Activated CD8-positive, alpha-beta memory T cell treated with anti-CD3 and anti-CD28 coated beads, Interleukin-2, amount 10 ng/mL, durations not matched to agents 7 days and 5 days (primary cell): ENCODE measurements at regions not wholly inside any gene's neighbourhood (a gene's known extent, or its start where the extent isn't known, plus 50 kb on each side); places are given as distances from the start of the nearest gene placed in this dataset.

Source experiments
- ATAC-seq: fragments of 150-1000 bp; cut with Tn5 transposase; one replicate; pipeline ENCODE4 v1.10.0; 2021; ENCODE audit warnings: moderate library complexity
- CTCF ChIA-PET: fragments of 350-600 bp; sonication (Branson Sonifier 250); formaldehyde crosslinking; loops from one replicate; lab custom pipeline; 2021; ENCODE audit warnings: antibody characterized with exemption; lab: Charles Lee
- DNase-seq: peaks from one replicate; pipeline ENCODE4 v3.0.0-alpha.2; 2020
- H3K27ac Mint-ChIP-seq: one replicate; pipeline ENCODE4 v1.8.0; 2021; ENCODE audit warnings: mild to moderate bottlenecking, mixed read lengths
- H3K27me3 Mint-ChIP-seq: one replicate; pipeline ENCODE4 v1.8.0; 2021; ENCODE audit warnings: mixed read lengths
- H3K36me3 Mint-ChIP-seq: one replicate; pipeline ENCODE4 v1.8.0; 2021; ENCODE audit warnings: mild to moderate bottlenecking, mixed read lengths
- H3K4me1 Mint-ChIP-seq: one replicate; pipeline ENCODE4 v1.8.0; 2021; ENCODE audit warnings: mixed read lengths
- H3K4me3 Mint-ChIP-seq: one replicate; pipeline ENCODE4 v1.8.0; 2021; ENCODE audit warnings: mild to moderate bottlenecking, moderate library complexity, mixed read lengths
- H3K9me3 Mint-ChIP-seq: one replicate; pipeline ENCODE4 v1.8.0; 2022; ENCODE audit warnings: low read depth, mixed read lengths

GRCh38 chr5:167886196-167886595 lies 405.2 kb upstream of the WWC1 start:
- H3K27ac Mint-ChIP-seq, result no peak overlapping the region
- H3K27me3 Mint-ChIP-seq, result no peaks in the 10 kb centered on the region
- peaks cover 6% of the 10 kb centered on the region for H3K9me3 Mint-ChIP-seq
- H3K4me3 Mint-ChIP-seq, result no peak overlapping the region
- no peak for DNase-seq
- no peaks in the 10 kb centered on the region for H3K4me1 Mint-ChIP-seq
- H3K36me3 Mint-ChIP-seq, result no peaks in the 10 kb centered on the region
- no peak for ATAC-seq
- CTCF ChIA-PET, result no interaction called here

- no peaks in the 10 kb centered on the region for H3K27me3 Mint-ChIP-seq
- no peaks in the 10 kb centered on the region for H3K9me3 Mint-ChIP-seq
- H3K4me3 Mint-ChIP-seq, result no peak overlapping the region
- H3K36me3 Mint-ChIP-seq, result no peaks in the 10 kb centered on the region
- CTCF ChIA-PET, result no interaction called here
- no peaks in the 10 kb centered on the region for H3K4me1 Mint-ChIP-seq
- no peak for ATAC-seq
- H3K27ac Mint-ChIP-seq, result no peak overlapping the region
- no peak for DNase-seq
Observed at GRCh38 chr5:167888393-167888792, 403.1 kb upstream of the WWC1 start.

- H3K4me1 Mint-ChIP-seq, result no peaks in the 10 kb centered on the region
- H3K27me3 Mint-ChIP-seq, result no peaks in the 10 kb centered on the region
- CTCF ChIA-PET, result no interaction called here
- no peak overlapping the region for H3K4me3 Mint-ChIP-seq
- H3K36me3 Mint-ChIP-seq, result no peaks in the 10 kb centered on the region
- no peak for ATAC-seq
- H3K9me3 Mint-ChIP-seq, result no peaks in the 10 kb centered on the region
- no peak overlapping the region for H3K27ac Mint-ChIP-seq
- DNase-seq, result no peak
Observed at GRCh38 chr5:167889276-167889675, 402.2 kb upstream of the WWC1 start.

DNA sequence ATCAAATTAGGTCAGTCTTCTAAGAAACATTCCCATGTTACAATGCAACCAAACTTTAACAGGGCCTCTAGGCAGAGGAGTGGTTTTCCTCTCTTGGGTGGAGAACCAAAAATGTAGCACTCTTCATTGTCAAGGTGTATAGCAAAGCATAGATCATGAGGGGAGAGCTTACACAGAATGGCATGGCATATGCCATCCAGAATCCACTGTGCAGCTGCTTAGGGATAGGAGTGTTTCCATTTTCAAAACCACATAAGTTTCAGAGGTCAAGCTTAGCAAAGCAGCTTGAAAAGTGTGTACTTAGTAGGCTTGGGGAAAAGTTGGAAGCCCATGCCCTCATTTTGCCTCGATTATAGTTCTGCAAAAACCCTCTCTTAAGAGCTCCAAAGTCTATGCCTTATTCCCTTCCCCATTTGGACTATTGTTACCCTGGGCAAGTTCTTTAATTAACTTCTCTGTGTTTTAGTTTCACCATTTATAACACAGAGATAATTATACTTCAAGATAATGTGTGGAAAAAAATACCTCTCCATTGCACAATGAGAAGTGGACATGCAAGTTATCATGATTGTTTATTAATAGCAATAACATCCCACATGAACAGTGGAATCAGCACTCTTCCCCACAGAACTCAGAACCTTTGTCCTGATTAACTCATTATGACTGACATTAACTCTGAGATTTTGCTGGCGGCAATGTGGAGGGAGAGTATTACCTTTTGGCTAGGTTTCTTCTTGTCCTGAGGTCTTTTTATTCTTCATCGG lies 398.9 kb upstream of the WWC1 start:
- H3K4me3 Mint-ChIP-seq, result no peak overlapping the region
- no peaks in the 10 kb centered on the region for H3K4me1 Mint-ChIP-seq
- no peak for ATAC-seq
- no peaks in the 10 kb centered on the region for H3K9me3 Mint-ChIP-seq
- DNase-seq, result no peak
- no peak overlapping the region for H3K27ac Mint-ChIP-seq
- CTCF ChIA-PET, result no interaction called here
- no peaks in the 10 kb centered on the region for H3K27me3 Mint-ChIP-seq
- no peaks in the 10 kb centered on the region for H3K36me3 Mint-ChIP-seq

DNA sequence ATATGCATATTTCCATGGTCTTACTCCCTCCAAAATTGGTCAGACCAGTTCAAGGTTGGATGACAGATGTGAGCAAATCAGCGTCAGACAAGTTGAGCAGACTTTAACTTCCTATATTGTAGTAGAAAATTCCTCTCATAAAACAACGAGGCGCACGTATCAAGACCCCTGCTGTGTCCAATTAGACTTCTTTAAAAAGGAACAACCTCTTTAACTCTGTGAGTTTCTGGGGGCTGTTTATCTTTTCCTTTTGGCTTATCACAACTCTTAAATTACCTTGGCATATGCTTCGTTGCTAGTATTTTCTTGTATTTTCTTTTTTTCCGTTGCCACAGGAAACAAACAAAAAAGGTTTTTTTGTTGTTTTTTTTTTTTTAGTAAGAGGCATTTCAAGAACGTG lies 398.2 kb upstream of the WWC1 start:
- Mint-ChIP-seq H3K27ac (no peak overlapping the region), H3K36me3 (no peaks in the 10 kb centered on the region), H3K4me3 (no peak overlapping the region), H3K27me3 (no peaks in the 10 kb centered on the region), H3K9me3 (no peaks in the 10 kb centered on the region), H3K4me1 (no peaks in the 10 kb centered on the region)
- no peak for DNase-seq
- no peak for ATAC-seq
- CTCF ChIA-PET, result no interaction called here

- CTCF ChIA-PET, result no interaction called here
- no peak overlapping the region for H3K27ac Mint-ChIP-seq
- no peaks in the 10 kb centered on the region for H3K4me1 Mint-ChIP-seq
- H3K4me3 Mint-ChIP-seq, result no peak overlapping the region
- ATAC-seq, result no peak
- no peaks in the 10 kb centered on the region for H3K9me3 Mint-ChIP-seq
- H3K36me3 Mint-ChIP-seq, result no peaks in the 10 kb centered on the region
- DNase-seq, result no peak
- no peaks in the 10 kb centered on the region for H3K27me3 Mint-ChIP-seq
Observed at GRCh38 chr5:167894631-167895472, 396.6 kb upstream of the WWC1 start.

DNA sequence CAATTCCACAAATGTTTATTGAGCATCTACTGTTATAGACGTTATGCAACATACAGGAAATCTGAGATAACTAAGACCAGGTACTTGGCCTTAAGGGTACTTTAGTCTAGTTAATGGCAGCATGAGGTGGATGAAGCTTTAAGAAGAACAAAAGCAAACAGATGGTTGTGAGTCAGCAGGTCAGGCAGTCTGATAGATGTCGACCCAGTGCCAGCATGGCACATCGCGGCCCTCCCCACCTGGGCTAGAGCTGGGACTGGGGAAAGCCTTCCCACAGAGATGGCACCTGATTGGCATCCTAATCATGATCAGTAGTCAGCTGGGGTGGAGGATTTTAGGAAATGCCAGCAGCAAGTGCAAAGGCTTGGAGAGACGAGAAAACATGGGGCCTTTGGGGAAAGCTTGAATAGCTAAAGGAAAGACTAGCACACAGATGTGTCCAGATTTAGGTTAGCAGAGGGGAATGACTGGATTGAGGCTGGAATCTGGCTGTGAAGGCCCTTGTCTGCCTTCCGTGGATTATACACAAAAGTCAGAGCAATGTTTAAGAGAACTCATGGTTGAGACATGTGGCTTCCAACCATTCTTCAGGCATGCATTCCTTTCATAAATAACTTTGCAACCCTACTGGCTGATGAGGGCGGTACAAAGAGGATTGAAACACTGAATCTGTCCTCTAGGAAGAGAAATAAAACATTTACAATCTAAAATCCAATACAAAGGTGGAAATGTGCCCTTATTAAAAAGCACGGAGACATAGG lies 395.4 kb upstream of the WWC1 start:
- DNase-seq, result no peak
- CTCF ChIA-PET, result no interaction called here
- H3K4me3 Mint-ChIP-seq, result no peak overlapping the region

DNA sequence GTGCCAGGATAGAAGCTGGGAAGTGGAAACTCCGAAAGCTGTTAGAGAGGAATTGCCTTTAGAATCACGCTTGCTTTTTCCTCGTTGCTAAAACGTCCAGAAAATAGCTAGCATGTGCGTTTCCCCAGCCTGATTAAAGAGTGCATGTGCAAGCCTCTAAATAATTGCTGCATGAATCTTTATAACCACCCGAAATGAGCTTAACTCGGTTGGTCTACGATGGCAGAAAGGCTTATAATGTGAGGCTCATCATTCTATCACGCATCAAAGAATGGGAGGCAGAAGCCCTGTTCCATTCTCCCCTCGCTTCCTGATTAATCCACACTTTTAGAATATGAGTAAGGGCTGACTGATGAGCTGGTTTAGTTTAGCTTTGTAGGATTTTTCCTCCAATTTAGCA lies 394.6 kb upstream of the WWC1 start:
- Mint-ChIP-seq H3K9me3 (no peaks in the 10 kb centered on the region), H3K36me3 (no peaks in the 10 kb centered on the region), H3K4me3 (no peak overlapping the region), H3K27me3 (no peaks in the 10 kb centered on the region), H3K4me1 (no peaks in the 10 kb centered on the region), H3K27ac (no peak overlapping the region)
- CTCF ChIA-PET, result no interaction called here
- DNase-seq (no peak), ATAC-seq (no peak)

More for the DNA sequence above, 395.4 kb upstream of the WWC1 start:
- H3K9me3 Mint-ChIP-seq, result no peaks in the 10 kb centered on the region
- H3K4me1 Mint-ChIP-seq, result no peaks in the 10 kb centered on the region
- no peak for ATAC-seq
- no peak overlapping the region for H3K27ac Mint-ChIP-seq
- H3K27me3 Mint-ChIP-seq, result no peaks in the 10 kb centered on the region
- H3K36me3 Mint-ChIP-seq, result no peaks in the 10 kb centered on the region

DNA sequence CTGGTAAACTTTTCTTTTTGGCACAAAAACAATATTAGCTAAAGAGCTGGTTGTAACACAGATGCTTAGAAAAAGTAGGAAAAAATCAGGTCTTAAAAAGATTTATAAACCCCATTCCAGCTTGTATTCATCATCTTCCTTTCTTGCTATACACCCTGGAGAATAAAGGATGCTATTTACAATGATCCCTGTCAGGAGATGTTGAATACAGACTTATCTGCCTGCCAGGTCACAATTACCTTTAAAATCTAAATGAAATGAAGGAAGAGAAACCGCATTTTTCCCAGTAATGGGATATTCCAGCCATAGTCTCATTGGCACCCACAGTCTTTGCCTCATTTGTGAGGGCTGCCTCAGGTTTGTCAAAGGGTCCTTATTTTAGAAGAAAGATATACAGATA lies 394.1 kb upstream of the WWC1 start:
- Mint-ChIP-seq H3K27me3 (no peaks in the 10 kb centered on the region), H3K9me3 (no peaks in the 10 kb centered on the region), H3K27ac (no peak overlapping the region), H3K4me3 (no peak overlapping the region), H3K36me3 (no peaks in the 10 kb centered on the region), H3K4me1 (no peaks in the 10 kb centered on the region)
- CTCF ChIA-PET, result no interaction called here
- ATAC-seq, result no peak
- no peak for DNase-seq

DNA sequence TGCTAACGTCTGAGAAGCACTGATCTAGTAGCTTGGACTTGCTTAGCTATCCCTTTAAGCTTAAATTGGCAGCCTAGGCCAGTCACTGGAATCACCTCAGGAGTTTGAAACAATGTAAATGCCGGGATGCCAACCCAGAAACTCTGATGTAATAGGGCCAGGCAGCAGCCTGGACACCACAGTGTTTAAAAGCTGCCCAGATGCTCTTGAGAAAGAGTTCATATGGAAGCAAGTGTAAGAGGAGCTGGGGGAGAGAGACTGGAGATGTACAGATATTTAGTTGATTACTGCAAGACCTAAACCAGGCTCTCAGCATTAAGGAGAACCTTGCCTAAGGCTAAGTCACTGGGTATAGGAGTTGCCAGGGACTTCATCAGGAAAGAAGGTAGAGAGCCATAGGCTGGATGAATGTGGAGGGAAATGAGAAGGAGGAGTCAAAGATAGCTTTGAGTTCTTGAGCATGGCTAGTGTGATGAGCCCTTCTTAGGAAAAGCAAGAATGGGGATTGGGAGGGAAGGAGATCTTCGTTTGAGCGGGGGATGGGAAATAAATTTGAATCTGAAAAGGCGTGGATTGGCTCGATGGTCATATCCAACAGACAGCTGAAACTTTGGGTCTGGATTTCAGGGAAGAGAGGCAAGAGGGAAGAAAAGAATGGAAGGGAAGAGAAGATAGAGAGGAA lies 392.9 kb upstream of the WWC1 start:
- CTCF ChIA-PET, result no interaction called here
- H3K4me3 Mint-ChIP-seq, result no peak overlapping the region
- H3K27me3 Mint-ChIP-seq, result no peaks in the 10 kb centered on the region
- H3K36me3 Mint-ChIP-seq, result no peaks in the 10 kb centered on the region
- no peak overlapping the region for H3K27ac Mint-ChIP-seq
- ATAC-seq, result no peak
- H3K4me1 Mint-ChIP-seq, result no peaks in the 10 kb centered on the region
- H3K9me3 Mint-ChIP-seq, result no peaks in the 10 kb centered on the region
- DNase-seq, result no peak

DNA sequence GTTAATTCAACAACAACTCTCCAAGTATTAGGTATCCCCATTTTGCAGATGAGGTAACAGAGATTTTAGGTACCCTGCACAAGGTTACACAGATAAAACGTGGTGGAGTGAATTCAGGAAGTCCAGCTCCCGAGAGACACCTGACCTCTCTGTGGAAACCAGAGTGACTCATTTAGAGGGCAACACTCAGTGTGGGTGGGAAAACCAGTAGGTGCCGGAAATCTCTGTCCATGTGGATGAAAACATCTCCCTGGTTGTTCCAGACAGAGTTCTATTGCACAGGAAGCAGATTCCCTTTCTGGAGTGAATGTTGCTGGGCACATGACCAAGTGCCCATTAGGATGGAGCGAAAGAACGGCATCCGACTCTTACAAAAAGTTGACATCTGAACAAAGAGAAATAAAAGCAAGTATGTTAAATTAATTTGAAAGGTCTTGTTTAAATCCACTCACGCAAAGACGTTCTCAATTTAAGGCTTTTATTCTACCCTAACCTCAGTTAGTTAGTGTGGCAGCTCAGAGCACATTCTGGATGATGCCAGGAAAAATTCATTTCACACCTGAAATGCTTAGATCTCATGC lies 391.9 kb upstream of the WWC1 start:
- no peaks in the 10 kb centered on the region for H3K9me3 Mint-ChIP-seq
- DNase-seq (no peak), ATAC-seq (no peak)
- CTCF ChIA-PET, result no interaction called here
- no peaks in the 10 kb centered on the region for H3K36me3 Mint-ChIP-seq
- H3K27ac Mint-ChIP-seq, result no peak overlapping the region
- H3K4me1 Mint-ChIP-seq, result no peaks in the 10 kb centered on the region
- no peak overlapping the region for H3K4me3 Mint-ChIP-seq
- no peaks in the 10 kb centered on the region for H3K27me3 Mint-ChIP-seq

DNA sequence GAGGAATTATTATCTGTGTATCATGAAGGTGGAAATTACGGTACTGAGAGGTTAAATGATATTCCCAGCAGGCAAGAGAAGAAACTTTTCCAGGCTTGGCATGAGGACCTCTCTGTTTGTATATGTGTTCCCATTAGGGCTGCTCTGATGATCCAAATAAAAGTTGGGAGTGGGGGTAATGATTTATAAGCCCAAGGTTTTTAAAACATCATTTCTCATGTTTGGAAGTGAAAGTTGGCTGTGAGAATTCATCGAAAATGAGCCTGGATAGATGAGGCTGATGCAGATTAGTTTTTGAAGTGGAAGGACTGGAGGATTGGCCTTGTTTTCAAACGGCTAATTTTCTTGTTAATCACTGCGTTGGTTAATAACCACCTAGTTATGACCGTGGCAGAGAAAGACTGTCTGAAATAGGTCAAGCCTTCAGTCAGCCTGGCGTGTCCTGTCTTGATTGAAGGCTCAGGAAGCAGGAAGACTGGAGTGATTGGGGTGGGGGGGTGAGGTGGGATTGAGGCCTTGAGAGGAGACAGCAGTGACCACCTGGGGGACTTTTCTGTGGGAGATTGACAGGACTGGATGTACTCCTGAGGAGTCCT lies 391.0 kb upstream of the WWC1 start:
- H3K4me3 Mint-ChIP-seq, result no peak overlapping the region
- DNase-seq, result no peak
- no peak overlapping the region for H3K27ac Mint-ChIP-seq
- no peak for ATAC-seq
- H3K27me3 Mint-ChIP-seq, result no peaks in the 10 kb centered on the region
- H3K9me3 Mint-ChIP-seq, result no peaks in the 10 kb centered on the region
- no peaks in the 10 kb centered on the region for H3K4me1 Mint-ChIP-seq
- CTCF ChIA-PET, result no interaction called here
- no peaks in the 10 kb centered on the region for H3K36me3 Mint-ChIP-seq

GRCh38 chr5:167902298-167902697 lies 389.1 kb upstream of the WWC1 start:
- DNase-seq (no peak), ATAC-seq (no peak)
- no peaks in the 10 kb centered on the region for H3K9me3 Mint-ChIP-seq
- H3K4me1 Mint-ChIP-seq, result no peaks in the 10 kb centered on the region
- H3K27ac Mint-ChIP-seq, result no peak overlapping the region
- H3K27me3 Mint-ChIP-seq, result no peaks in the 10 kb centered on the region
- no peaks in the 10 kb centered on the region for H3K36me3 Mint-ChIP-seq
- H3K4me3 Mint-ChIP-seq, result no peak overlapping the region
- CTCF ChIA-PET, result no interaction called here
